ENCODE measurements at regions not wholly inside any gene's neighbourhood (a gene's known extent, or its start where the extent isn't known, plus 50 kb on each side); places are given as distances from the start of the nearest gene placed in this dataset.

GRCh38 chr1:95451054-95451453 lies 217.0 kb downstream of the RWDD3 start:
- 85 to 87% methylated on average over 3 of the region's 3 CpGs for WGBS, 2 experiments
- Histone ChIP-seq H3K27me3 (ENCODE audit: control insufficient read depth, insufficient read depth, low read length, poor library complexity, severe bottlenecking) (no peaks in the 10 kb centered on the region), H3K27ac (ENCODE audit: insufficient read depth, low read depth, low read length, poor library complexity, severe bottlenecking) (no peak overlapping the region), H3K4me1 (ENCODE audit: control insufficient read depth, insufficient read depth, low read length) (no peaks in the 10 kb centered on the region), H3K36me3 (ENCODE audit: control insufficient read depth, insufficient read depth, low read length) (no peaks in the 10 kb centered on the region), H3K9me3 (ENCODE audit: control insufficient read depth, low read length) (no peaks in the 10 kb centered on the region), H3K4me3 (ENCODE audit: insufficient read depth, low read depth, low read length) (no peak overlapping the region)

- H3K27ac ChIP-seq (ENCODE audit: insufficient read depth, low read depth, low read length, poor library complexity, severe bottlenecking), result no peak overlapping the region
- H3K27me3 ChIP-seq (ENCODE audit: control insufficient read depth, insufficient read depth, low read length, poor library complexity, severe bottlenecking), result no peaks in the 10 kb centered on the region
- WGBS, 2 experiments, result 90 to 94% methylated on average over 3 of the region's 3 CpGs
- H3K4me1 ChIP-seq (ENCODE audit: control insufficient read depth, insufficient read depth, low read length), result no peaks in the 10 kb centered on the region
- H3K36me3 ChIP-seq (ENCODE audit: control insufficient read depth, insufficient read depth, low read length), result no peaks in the 10 kb centered on the region
- H3K4me3 ChIP-seq (ENCODE audit: insufficient read depth, low read depth, low read length), result no peak overlapping the region
- no peaks in the 10 kb centered on the region for H3K9me3 ChIP-seq (ENCODE audit: control insufficient read depth, low read length)
Measured at GRCh38 chr1:95451904-95452303, 217.9 kb downstream of the RWDD3 start.

- no peaks in the 10 kb centered on the region for H3K36me3 ChIP-seq (ENCODE audit: control insufficient read depth, insufficient read depth, low read length)
- 92 to 100% methylated on average over 1 to 2 of the region's 2 CpGs for WGBS, 2 experiments
- H3K9me3 ChIP-seq (ENCODE audit: control insufficient read depth, low read length), result no peaks in the 10 kb centered on the region
- no peak overlapping the region for H3K4me3 ChIP-seq (ENCODE audit: insufficient read depth, low read depth, low read length)
- no peaks in the 10 kb centered on the region for H3K27me3 ChIP-seq (ENCODE audit: control insufficient read depth, insufficient read depth, low read length, poor library complexity, severe bottlenecking)
- no peak overlapping the region for H3K27ac ChIP-seq (ENCODE audit: insufficient read depth, low read depth, low read length, poor library complexity, severe bottlenecking)
- H3K4me1 ChIP-seq (ENCODE audit: control insufficient read depth, insufficient read depth, low read length), result no peaks in the 10 kb centered on the region
Measured at GRCh38 chr1:95453053-95453452, 219.0 kb downstream of the RWDD3 start.

GRCh38 chr1:95467036-95467435 lies 233.0 kb downstream of the RWDD3 start:
- 80 to 100% methylated on average over 1 of the region's 1 CpG for WGBS, 2 experiments
- Histone ChIP-seq H3K27ac (ENCODE audit: insufficient read depth, low read depth, low read length, poor library complexity, severe bottlenecking) (no peak overlapping the region), H3K9me3 (ENCODE audit: control insufficient read depth, low read length) (peaks cover 2% of the 10 kb centered on the region), H3K27me3 (ENCODE audit: control insufficient read depth, insufficient read depth, low read length, poor library complexity, severe bottlenecking) (no peaks in the 10 kb centered on the region), H3K36me3 (ENCODE audit: control insufficient read depth, insufficient read depth, low read length) (no peaks in the 10 kb centered on the region), H3K4me1 (ENCODE audit: control insufficient read depth, insufficient read depth, low read length) (no peaks in the 10 kb centered on the region), H3K4me3 (ENCODE audit: insufficient read depth, low read depth, low read length) (no peak overlapping the region)

GRCh38 chr1:95475686-95476457 lies 241.9 kb downstream of the RWDD3 start:
- Histone ChIP-seq H3K27me3 (ENCODE audit: control insufficient read depth, insufficient read depth, low read length, poor library complexity, severe bottlenecking) (no peaks in the 10 kb centered on the region), H3K36me3 (ENCODE audit: control insufficient read depth, insufficient read depth, low read length) (no peaks in the 10 kb centered on the region), H3K4me3 (ENCODE audit: insufficient read depth, low read depth, low read length) (no peak overlapping the region), H3K4me1 (ENCODE audit: control insufficient read depth, insufficient read depth, low read length) (no peaks in the 10 kb centered on the region), H3K27ac (ENCODE audit: insufficient read depth, low read depth, low read length, poor library complexity, severe bottlenecking) (no peak overlapping the region), H3K9me3 (ENCODE audit: control insufficient read depth, low read length) (no peaks in the 10 kb centered on the region)
- WGBS, 2 experiments, result 88 to 99% methylated on average over 3 of the region's 3 CpGs

GRCh38 chr1:95496307-95496706 lies 262.3 kb downstream of the RWDD3 start:
- Histone ChIP-seq H3K9me3 (ENCODE audit: control insufficient read depth, low read length) (no peaks in the 10 kb centered on the region), H3K27ac (ENCODE audit: insufficient read depth, low read depth, low read length, poor library complexity, severe bottlenecking) (no peak overlapping the region), H3K27me3 (ENCODE audit: control insufficient read depth, insufficient read depth, low read length, poor library complexity, severe bottlenecking) (no peaks in the 10 kb centered on the region), H3K4me1 (ENCODE audit: control insufficient read depth, insufficient read depth, low read length) (no peaks in the 10 kb centered on the region), H3K36me3 (ENCODE audit: control insufficient read depth, insufficient read depth, low read length) (no peaks in the 10 kb centered on the region), H3K4me3 (ENCODE audit: insufficient read depth, low read depth, low read length) (no peak overlapping the region)
- WGBS, 2 experiments, result 94 to 95% methylated on average over 6 of the region's 6 CpGs

- Histone ChIP-seq H3K27ac (ENCODE audit: insufficient read depth, low read depth, low read length, poor library complexity, severe bottlenecking) (no peak overlapping the region), H3K4me3 (ENCODE audit: insufficient read depth, low read depth, low read length) (no peak overlapping the region), H3K4me1 (ENCODE audit: control insufficient read depth, insufficient read depth, low read length) (no peaks in the 10 kb centered on the region), H3K27me3 (ENCODE audit: control insufficient read depth, insufficient read depth, low read length, poor library complexity, severe bottlenecking) (no peaks in the 10 kb centered on the region), H3K36me3 (ENCODE audit: control insufficient read depth, insufficient read depth, low read length) (no peaks in the 10 kb centered on the region), H3K9me3 (ENCODE audit: control insufficient read depth, low read length) (no peaks in the 10 kb centered on the region)
- 89% methylated on average over 6 of the region's 6 CpGs for WGBS, 2 experiments
Measured at GRCh38 chr1:95496773-95497172, 262.8 kb downstream of the RWDD3 start.

GRCh38 chr1:95497566-95497965 lies 263.6 kb downstream of the RWDD3 start:
- Histone ChIP-seq H3K9me3 (ENCODE audit: control insufficient read depth, low read length) (no peaks in the 10 kb centered on the region), H3K27me3 (ENCODE audit: control insufficient read depth, insufficient read depth, low read length, poor library complexity, severe bottlenecking) (no peaks in the 10 kb centered on the region), H3K27ac (ENCODE audit: insufficient read depth, low read depth, low read length, poor library complexity, severe bottlenecking) (no peak overlapping the region), H3K4me3 (ENCODE audit: insufficient read depth, low read depth, low read length) (no peak overlapping the region), H3K36me3 (ENCODE audit: control insufficient read depth, insufficient read depth, low read length) (no peaks in the 10 kb centered on the region), H3K4me1 (ENCODE audit: control insufficient read depth, insufficient read depth, low read length) (no peaks in the 10 kb centered on the region)
- 87 to 93% methylated on average over 4 of the region's 4 CpGs for WGBS, 2 experiments

- H3K27ac ChIP-seq (ENCODE audit: insufficient read depth, low read depth, low read length, poor library complexity, severe bottlenecking), result no peak overlapping the region
- no peak overlapping the region for H3K4me3 ChIP-seq (ENCODE audit: insufficient read depth, low read depth, low read length)
- H3K27me3 ChIP-seq (ENCODE audit: control insufficient read depth, insufficient read depth, low read length, poor library complexity, severe bottlenecking), result no peaks in the 10 kb centered on the region
- WGBS, 2 experiments, result 94 to 95% methylated on average over 9 of the region's 9 CpGs
- no peaks in the 10 kb centered on the region for H3K36me3 ChIP-seq (ENCODE audit: control insufficient read depth, insufficient read depth, low read length)
- no peaks in the 10 kb centered on the region for H3K4me1 ChIP-seq (ENCODE audit: control insufficient read depth, insufficient read depth, low read length)
- H3K9me3 ChIP-seq (ENCODE audit: control insufficient read depth, low read length), result no peaks in the 10 kb centered on the region
Measured at GRCh38 chr1:95503278-95504030, 269.4 kb downstream of the RWDD3 start.

- Histone ChIP-seq H3K27me3 (ENCODE audit: control insufficient read depth, insufficient read depth, low read length, poor library complexity, severe bottlenecking) (no peaks in the 10 kb centered on the region), H3K27ac (ENCODE audit: insufficient read depth, low read depth, low read length, poor library complexity, severe bottlenecking) (no peak overlapping the region), H3K36me3 (ENCODE audit: control insufficient read depth, insufficient read depth, low read length) (no peaks in the 10 kb centered on the region), H3K9me3 (ENCODE audit: control insufficient read depth, low read length) (no peaks in the 10 kb centered on the region), H3K4me1 (ENCODE audit: control insufficient read depth, insufficient read depth, low read length) (no peaks in the 10 kb centered on the region), H3K4me3 (ENCODE audit: insufficient read depth, low read depth, low read length) (no peak overlapping the region)
- WGBS, 2 experiments, result 88 to 89% methylated on average over 4 of the region's 4 CpGs
Measured at GRCh38 chr1:95504321-95504720, 270.3 kb downstream of the RWDD3 start.

Measured in ectodermal cell (in vitro differentiated cells).